Calu3 (cell line): ENCODE measurements at regions not wholly inside any gene's neighbourhood (a gene's known extent, or its start where the extent isn't known, plus 50 kb on each side); places are given as distances from the start of the nearest gene placed in this dataset.

ENCODE experiments used
- BruUV-seq: library from RNA; stranded (reverse); fragments of 400-500 nt; replicated peaks from 2 replicates; lab custom pipeline; 2021; lab: Mats Ljungman, UMichigan
- CTCF ChIA-PET: fragments of 300-600 bp; sonication (Branson Sonifier 250); formaldehyde crosslinking; loops from one replicate; lab custom pipeline; 2022; ENCODE audit warnings: antibody characterized with exemption; lab: Charles Lee
- DNase-seq: peaks from one replicate; pipeline ENCODE4 v3.0.0; 2022
- H3K27ac Mint-ChIP-seq: one replicate; pipeline ENCODE4 v1.8.0; 2022; ENCODE audit warnings: mixed read lengths; ENCODE audit not compliant: unreplicated experiment
- H3K27me3 Mint-ChIP-seq: one replicate; pipeline ENCODE4 v1.8.0; 2022; ENCODE audit warnings: mixed read lengths; ENCODE audit not compliant: unreplicated experiment
- H3K36me3 Mint-ChIP-seq: one replicate; pipeline ENCODE4 v1.8.0; 2022; ENCODE audit warnings: mild to moderate bottlenecking, moderate library complexity, mixed read lengths; ENCODE audit not compliant: insufficient read depth, unreplicated experiment
- H3K4me1 Mint-ChIP-seq: one replicate; pipeline ENCODE4 v1.8.0; 2022; ENCODE audit warnings: mild to moderate bottlenecking, low read depth, mixed read lengths; ENCODE audit not compliant: unreplicated experiment
- H3K4me3 Mint-ChIP-seq: one replicate; pipeline ENCODE4 v1.8.0; 2022; ENCODE audit warnings: mild to moderate bottlenecking, low read depth, moderate library complexity, mixed read lengths; ENCODE audit not compliant: unreplicated experiment
- H3K9me3 Mint-ChIP-seq: one replicate; pipeline ENCODE4 v1.8.0; 2022; ENCODE audit warnings: low read depth, mixed read lengths; ENCODE audit not compliant: unreplicated experiment
- intact Hi-C: fragments of 100-400 bp; cut with micrococcal nuclease; formaldehyde crosslinking; loops from one replicate; pipeline ENCODE4 v1.10.0; 2022; ENCODE audit not compliant: unreplicated experiment
- TF ChIP-seq, protein P1 (sequence below): fragments of 200-600 bp; IDR thresholded peaks from one replicate; pipeline ENCODE4 v1.8.0; 2022; ENCODE audit warnings: antibody characterized with exemption; ENCODE audit not compliant: unreplicated experiment

DNA sequence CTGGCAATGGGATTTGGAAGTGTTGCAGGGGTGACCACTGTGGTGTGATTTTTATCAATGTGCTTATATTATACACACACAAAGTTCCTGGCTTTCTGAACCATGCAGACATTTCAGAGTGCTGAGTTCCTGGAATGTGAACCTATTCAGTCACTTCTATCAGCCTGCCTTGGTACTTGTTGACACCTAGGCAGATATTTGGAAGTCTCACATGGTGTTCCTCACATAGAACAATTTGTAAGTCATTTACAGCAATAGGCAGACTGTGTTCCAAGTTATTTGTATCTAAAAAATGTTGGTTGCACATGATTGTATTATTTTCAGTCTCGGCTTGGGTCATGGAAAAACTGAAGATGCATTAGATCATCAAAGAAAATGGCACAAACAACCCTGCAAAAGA, 182.2 kb downstream of the SREK1 start:
- no peak overlapping the region for H3K4me3 Mint-ChIP-seq
- no peaks in the 10 kb centered on the region for H3K9me3 Mint-ChIP-seq
- no peaks in the 10 kb centered on the region for H3K4me1 Mint-ChIP-seq
- CTCF ChIA-PET: no interaction called here
- BruUV-seq: no TSS peak
- H3K36me3 Mint-ChIP-seq: no peaks in the 10 kb centered on the region
- H3K27ac Mint-ChIP-seq: no peak overlapping the region
- no peak for DNase-seq
- TF ChIP-seq, protein P1, sequence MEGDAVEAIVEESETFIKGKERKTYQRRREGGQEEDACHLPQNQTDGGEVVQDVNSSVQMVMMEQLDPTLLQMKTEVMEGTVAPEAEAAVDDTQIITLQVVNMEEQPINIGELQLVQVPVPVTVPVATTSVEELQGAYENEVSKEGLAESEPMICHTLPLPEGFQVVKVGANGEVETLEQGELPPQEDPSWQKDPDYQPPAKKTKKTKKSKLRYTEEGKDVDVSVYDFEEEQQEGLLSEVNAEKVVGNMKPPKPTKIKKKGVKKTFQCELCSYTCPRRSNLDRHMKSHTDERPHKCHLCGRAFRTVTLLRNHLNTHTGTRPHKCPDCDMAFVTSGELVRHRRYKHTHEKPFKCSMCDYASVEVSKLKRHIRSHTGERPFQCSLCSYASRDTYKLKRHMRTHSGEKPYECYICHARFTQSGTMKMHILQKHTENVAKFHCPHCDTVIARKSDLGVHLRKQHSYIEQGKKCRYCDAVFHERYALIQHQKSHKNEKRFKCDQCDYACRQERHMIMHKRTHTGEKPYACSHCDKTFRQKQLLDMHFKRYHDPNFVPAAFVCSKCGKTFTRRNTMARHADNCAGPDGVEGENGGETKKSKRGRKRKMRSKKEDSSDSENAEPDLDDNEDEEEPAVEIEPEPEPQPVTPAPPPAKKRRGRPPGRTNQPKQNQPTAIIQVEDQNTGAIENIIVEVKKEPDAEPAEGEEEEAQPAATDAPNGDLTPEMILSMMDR: no peak
- H3K27me3 Mint-ChIP-seq: peaks cover 83% of the 10 kb centered on the region
- intact Hi-C loops: no loop called here

DNA sequence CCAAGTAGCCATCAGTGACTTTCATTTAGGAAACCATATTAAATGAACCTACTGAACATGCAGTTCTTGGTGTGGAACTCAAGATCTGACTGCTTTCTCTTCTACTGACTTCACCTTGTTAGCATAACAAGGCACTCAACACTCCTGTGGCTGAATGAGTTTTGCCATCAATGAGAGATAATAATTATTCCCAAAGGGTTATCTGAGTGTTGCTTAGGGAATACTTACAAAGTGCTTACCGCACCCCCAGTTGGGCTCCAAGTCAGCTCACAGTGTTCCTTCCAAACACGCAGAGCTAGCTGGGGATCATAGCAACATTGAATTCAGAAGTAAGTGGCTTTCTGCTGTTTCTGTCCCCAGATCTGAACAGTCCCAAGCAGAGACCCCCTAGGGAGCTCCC, 182.9 kb downstream of the SREK1 start:
- CTCF ChIA-PET: no interaction called here
- no peak for DNase-seq
- no peaks in the 10 kb centered on the region for H3K36me3 Mint-ChIP-seq
- no peak overlapping the region for H3K27ac Mint-ChIP-seq
- H3K4me1 Mint-ChIP-seq: no peaks in the 10 kb centered on the region
- H3K4me3 Mint-ChIP-seq: no peak overlapping the region
- intact Hi-C loops: no loop called here
- H3K27me3 Mint-ChIP-seq: peaks cover 83% of the 10 kb centered on the region
- H3K9me3 Mint-ChIP-seq: no peaks in the 10 kb centered on the region
- BruUV-seq: no TSS peak
- TF ChIP-seq, protein P1: no peak

DNA sequence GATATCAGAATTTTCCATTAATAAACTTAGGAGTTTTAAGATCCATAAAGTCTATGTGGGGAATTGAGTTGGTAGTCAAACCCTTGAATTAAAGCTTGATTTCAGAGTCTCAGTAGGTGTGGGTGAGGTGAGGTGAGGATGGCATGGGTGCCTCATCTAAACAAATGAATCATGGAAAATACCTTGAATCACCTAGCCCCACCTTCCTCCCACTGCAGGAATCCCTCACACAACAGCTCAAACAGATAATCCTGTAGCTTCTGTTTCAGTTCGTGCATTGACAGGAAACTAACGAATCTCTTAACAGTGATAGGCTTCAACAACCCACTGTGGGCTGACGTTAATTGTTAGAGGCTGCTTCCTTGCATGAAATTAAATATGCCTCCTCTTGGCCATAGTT, 185.0 kb downstream of the SREK1 start:
- H3K36me3 Mint-ChIP-seq: no peaks in the 10 kb centered on the region
- no peaks in the 10 kb centered on the region for H3K4me1 Mint-ChIP-seq
- H3K27ac Mint-ChIP-seq: no peak overlapping the region
- BruUV-seq: no TSS peak
- H3K4me3 Mint-ChIP-seq: no peak overlapping the region
- DNase-seq: no peak
- H3K27me3 Mint-ChIP-seq: peaks cover 86% of the 10 kb centered on the region
- CTCF ChIA-PET: interaction anchor here (0.9 kb wide), 1 partner anchor 23 kb away, joined by 3 read pairs; no protein-coding TSS in a partner anchor
- H3K9me3 Mint-ChIP-seq: no peaks in the 10 kb centered on the region
- intact Hi-C loops: no loop called here
- TF ChIP-seq, protein P1: no peak

DNA sequence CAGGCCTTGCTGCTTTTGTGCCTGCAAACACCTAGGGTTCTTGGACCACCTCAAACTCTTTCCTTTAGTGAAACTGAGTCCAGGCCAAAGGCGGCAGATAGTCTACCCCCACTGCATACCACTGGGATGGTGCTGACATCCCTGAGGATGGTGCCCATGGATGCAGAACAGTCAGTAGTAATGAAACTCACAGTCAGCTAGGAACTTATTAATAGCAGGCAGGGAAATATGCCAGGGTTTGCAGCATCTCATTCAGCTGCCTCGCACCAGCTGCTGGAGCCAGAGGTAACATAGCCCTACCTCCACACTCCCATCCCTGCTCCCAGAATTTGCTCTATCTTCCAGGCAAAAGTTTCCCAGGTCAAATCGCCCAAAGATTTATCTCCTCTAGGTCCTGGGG, 189.1 kb downstream of the SREK1 start:
- Mint-ChIP-seq H3K27ac (no peak overlapping the region), H3K27me3 (peaks cover 100% of the 10 kb centered on the region), H3K9me3 (no peaks in the 10 kb centered on the region), H3K4me3 (no peak overlapping the region), H3K36me3 (no peaks in the 10 kb centered on the region), H3K4me1 (no peaks in the 10 kb centered on the region)
- TF ChIP-seq, protein P1: no peak
- no peak for DNase-seq
- intact Hi-C loops: no loop called here
- BruUV-seq: no TSS peak
- CTCF ChIA-PET: no interaction called here
